Kidney (tissue), 13 donors: ENCODE measurements at regions not wholly inside any gene's neighbourhood (a gene's known extent, or its start where the extent isn't known, plus 50 kb on each side); places are given as distances from the start of the nearest gene placed in this dataset.

Experiments used
- DNase-seq, 5 donors: peaks; one replicate each; pipeline ENCODE4 v3.0.0-alpha.2; 2013 to 2020
- FAIRE-seq: peaks from 2 replicates; lab custom pipeline; 2012; peaks lifted over from hg19 to GRCh38; lab: Jason Lieb, UNC
- H3K27ac ChIP-seq, 2 donors: one replicate each; pipeline ENCODE4 v1.7.0; 2013; ENCODE audit warnings: low read depth in 2 of 2, low read length in 2 of 2, inconsistent platforms in 1 of 2
- H3K27me3 ChIP-seq: one replicate; pipeline ENCODE4 v1.7.1; 2013; ENCODE audit warnings: low read length, inconsistent platforms; ENCODE audit not compliant: control insufficient read depth, insufficient read depth
- H3K36me3 ChIP-seq, 3 donors: one replicate each; pipeline versions ENCODE4 v1.7.0 to v1.7.1; 2013; ENCODE audit warnings: low read length in 3 of 3, control low read depth in 1 of 3, inconsistent platforms in 1 of 3; ENCODE audit not compliant: insufficient read depth in 3 of 3, control insufficient read depth in 2 of 3
- H3K4me1 ChIP-seq, 3 donors: one replicate each; pipeline versions ENCODE4 v1.7.0 to v1.7.1; 2013; ENCODE audit warnings: low read length in 3 of 3, inconsistent platforms in 1 of 3, low read depth in 1 of 3; ENCODE audit not compliant: control insufficient read depth in 2 of 3, insufficient read depth in 2 of 3
- H3K4me3 ChIP-seq, 3 donors: one replicate each; pipeline versions ENCODE4 v1.7.0 to v1.8.1; 2013; ENCODE audit warnings: low read length in 3 of 3, control low read depth in 1 of 3, inconsistent platforms in 1 of 3
- H3K9ac ChIP-seq, 3 donors: one replicate each; pipeline versions ENCODE4 v1.7.0 to v1.7.1; 2013; ENCODE audit warnings: low read length in 3 of 3, control low read depth in 1 of 3, inconsistent platforms in 1 of 3
- H3K9me3 ChIP-seq, 3 donors: one replicate each; pipeline versions ENCODE4 v1.7.0 to v1.7.1; 2013; ENCODE audit warnings: low read length in 3 of 3, control low read depth in 1 of 3, inconsistent platforms in 1 of 3; ENCODE audit not compliant: control insufficient read depth in 2 of 3, insufficient read depth in 1 of 3
- CTCF ChIP-seq: IDR thresholded peaks from 3 replicates; pipeline ENCODE4 v1.5.1; 2012; ENCODE audit warnings: mild to moderate bottlenecking, moderate library complexity, borderline replicate concordance; ENCODE audit not compliant: insufficient read depth; ENCODE audit errors: extremely low read depth
- intact Hi-C: fragments of 100-400 bp; cut with DNase I; formaldehyde crosslinking; loops from one replicate; pipeline ENCODE4 v1.11.1; 2022
- donor health status: control.
- donor health status: control.
- donor health status: control.
- donor health status: control.
- donor health status: control.
- donor health status: DM: yes; HTN: yes; CAD: no.
- donor health status: Normal renal cell carcinoma (clear cell type).

- Histone ChIP-seq H3K4me3 (no peak overlapping the region), H3K9ac (no peak overlapping the region), H3K27ac (no peak overlapping the region), H3K27me3 (no peaks in the 10 kb centered on the region), H3K36me3 (no peaks in the 10 kb centered on the region), H3K9me3 (no peaks in the 10 kb centered on the region), H3K4me1 (no peaks in the 10 kb centered on the region)
- no peak for TF ChIP-seq CTCF
- intact Hi-C loops = no loop called here
- DNase-seq (no peak), FAIRE-seq (no peak)
Measured at GRCh38 chr2:41160439-41160838, 708.5 kb upstream of the SLC8A1 start.

GRCh38 chr2:41167014-41167413 lies 715.1 kb upstream of the SLC8A1 start:
- Histone ChIP-seq H3K36me3 (no peaks in the 10 kb centered on the region), H3K27me3 (no peaks in the 10 kb centered on the region), H3K4me1 (no peaks in the 10 kb centered on the region), H3K27ac (no peak overlapping the region), H3K9me3 (no peaks in the 10 kb centered on the region), H3K4me3 (no peak overlapping the region), H3K9ac (no peak overlapping the region)
- TF ChIP-seq CTCF = no peak
- DNase-seq = no peak
- intact Hi-C loops = no loop called here
- FAIRE-seq = no peak

- intact Hi-C loops = no loop called here
- H3K4me3 ChIP-seq = no peak overlapping the region
- H3K9ac ChIP-seq = no peak overlapping the region
- no peak overlapping the region for H3K27ac ChIP-seq
- no peak for FAIRE-seq
- H3K27me3 ChIP-seq = no peaks in the 10 kb centered on the region
- no peaks in the 10 kb centered on the region for H3K4me1 ChIP-seq
- no peaks in the 10 kb centered on the region for H3K36me3 ChIP-seq
- TF ChIP-seq CTCF = no peak
- DNase-seq = no peak
- H3K9me3 ChIP-seq = no peaks in the 10 kb centered on the region
Measured at GRCh38 chr2:41169744-41170143, 717.9 kb upstream of the SLC8A1 start.

GRCh38 chr2:41170589-41170988 lies 718.7 kb upstream of the SLC8A1 start:
- no peaks in the 10 kb centered on the region for H3K4me1 ChIP-seq
- DNase-seq (no peak), FAIRE-seq (no peak)
- no peak overlapping the region for H3K27ac ChIP-seq
- no peaks in the 10 kb centered on the region for H3K27me3 ChIP-seq
- no peak for TF ChIP-seq CTCF
- H3K9me3 ChIP-seq = no peaks in the 10 kb centered on the region
- no peaks in the 10 kb centered on the region for H3K36me3 ChIP-seq
- H3K9ac ChIP-seq = no peak overlapping the region
- intact Hi-C loops = no loop called here
- no peak overlapping the region for H3K4me3 ChIP-seq
